ENCODE measurements at regions not wholly inside any gene's neighbourhood (a gene's known extent, or its start where the extent isn't known, plus 50 kb on each side); places are given as distances from the start of the nearest gene placed in this dataset.

DNA sequence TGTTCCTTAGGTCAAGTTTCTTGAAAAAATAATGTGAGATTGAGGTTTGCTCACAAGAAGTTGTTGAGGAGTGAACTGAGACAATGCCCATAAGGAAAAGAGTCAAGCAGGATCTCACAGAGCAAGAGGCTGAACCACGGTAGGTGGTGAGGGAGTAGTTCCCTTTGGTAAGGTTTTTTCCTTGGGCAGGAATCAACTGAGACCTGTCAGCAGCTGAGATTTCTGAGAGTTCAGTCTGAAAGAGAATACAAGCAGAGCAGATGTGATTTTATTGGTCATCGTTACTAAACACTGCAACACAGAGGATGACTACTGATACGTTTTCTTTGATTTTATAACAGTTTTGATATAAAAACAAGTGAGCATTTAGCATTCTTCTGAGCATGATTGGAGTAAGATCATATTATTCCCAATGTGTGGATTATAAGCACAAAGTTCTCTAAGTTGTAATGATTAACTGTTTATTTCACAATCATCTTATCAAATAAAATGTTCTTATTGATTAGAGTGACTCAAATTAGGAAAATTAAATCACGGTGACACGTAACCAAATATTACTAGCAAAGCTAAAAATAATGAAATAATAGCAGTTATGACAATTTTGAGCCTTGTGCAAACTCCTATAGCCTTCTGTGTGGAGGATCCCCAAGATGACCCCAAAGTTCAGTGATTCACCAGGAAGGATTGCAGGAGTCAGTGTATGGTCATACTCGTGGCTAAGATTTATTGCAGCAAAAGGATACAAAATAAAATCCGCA is 346.2 kb upstream of the ZNF717 start:
- no peak for TF ChIP-seq POLR2AphosphoS5 (IDR thresholded peaks at IDR 0.05)
- no peak for TF ChIP-seq EP300 (IDR thresholded peaks at IDR 0.05)
- TF ChIP-seq, protein P1, sequence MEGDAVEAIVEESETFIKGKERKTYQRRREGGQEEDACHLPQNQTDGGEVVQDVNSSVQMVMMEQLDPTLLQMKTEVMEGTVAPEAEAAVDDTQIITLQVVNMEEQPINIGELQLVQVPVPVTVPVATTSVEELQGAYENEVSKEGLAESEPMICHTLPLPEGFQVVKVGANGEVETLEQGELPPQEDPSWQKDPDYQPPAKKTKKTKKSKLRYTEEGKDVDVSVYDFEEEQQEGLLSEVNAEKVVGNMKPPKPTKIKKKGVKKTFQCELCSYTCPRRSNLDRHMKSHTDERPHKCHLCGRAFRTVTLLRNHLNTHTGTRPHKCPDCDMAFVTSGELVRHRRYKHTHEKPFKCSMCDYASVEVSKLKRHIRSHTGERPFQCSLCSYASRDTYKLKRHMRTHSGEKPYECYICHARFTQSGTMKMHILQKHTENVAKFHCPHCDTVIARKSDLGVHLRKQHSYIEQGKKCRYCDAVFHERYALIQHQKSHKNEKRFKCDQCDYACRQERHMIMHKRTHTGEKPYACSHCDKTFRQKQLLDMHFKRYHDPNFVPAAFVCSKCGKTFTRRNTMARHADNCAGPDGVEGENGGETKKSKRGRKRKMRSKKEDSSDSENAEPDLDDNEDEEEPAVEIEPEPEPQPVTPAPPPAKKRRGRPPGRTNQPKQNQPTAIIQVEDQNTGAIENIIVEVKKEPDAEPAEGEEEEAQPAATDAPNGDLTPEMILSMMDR (IDR thresholded peaks at IDR 0.05): no peak
- TF ChIP-seq POLR2A (IDR thresholded peaks at IDR 0.05): no peak
- no peak overlapping the region for H3K4me3 ChIP-seq
- WGBS, 5 donors: 64 to 67% (median 65%) methylated on average over 7 of the region's 7 CpGs
- H3K27me3 ChIP-seq: no peaks in the 10 kb centered on the region
- no peaks in the 10 kb centered on the region for H3K4me1 ChIP-seq
- DNase-seq: no peak
- no peaks in the 10 kb centered on the region for H3K9me3 ChIP-seq
- intact Hi-C loops (cut with DNase I; ENCODE audit: low total_unique reads): no loop called here
- H3K36me3 ChIP-seq: no peaks in the 10 kb centered on the region
- H3K27ac ChIP-seq: no peak overlapping the region

- no peaks in the 10 kb centered on the region for H3K36me3 ChIP-seq
- no peak overlapping the region for H3K4me3 ChIP-seq
- intact Hi-C loops (cut with DNase I; ENCODE audit: low total_unique reads): no loop called here
- H3K27ac ChIP-seq: no peak overlapping the region
- H3K9me3 ChIP-seq: no peaks in the 10 kb centered on the region
- no peak for DNase-seq
- WGBS, 5 donors: 28 to 63% (median 44%) methylated on average over 3 of the region's 3 CpGs
- H3K27me3 ChIP-seq: no peaks in the 10 kb centered on the region
- no peak for TF ChIP-seq EP300 (IDR thresholded peaks at IDR 0.05)
- TF ChIP-seq POLR2A (IDR thresholded peaks at IDR 0.05): no peak
- TF ChIP-seq, protein P1 (IDR thresholded peaks at IDR 0.05): no peak
- TF ChIP-seq POLR2AphosphoS5 (IDR thresholded peaks at IDR 0.05): no peak
- H3K4me1 ChIP-seq: no peaks in the 10 kb centered on the region
Observed at GRCh38 chr3:76132154-76132470, 346.8 kb upstream of the ZNF717 start.

GRCh38 chr3:76134166-76134565 is 348.8 kb upstream of the ZNF717 start:
- no peak for TF ChIP-seq POLR2AphosphoS5 (IDR thresholded peaks at IDR 0.05)
- TF ChIP-seq POLR2A (IDR thresholded peaks at IDR 0.05): no peak
- no peak for TF ChIP-seq EP300 (IDR thresholded peaks at IDR 0.05)
- TF ChIP-seq, protein P1 (IDR thresholded peaks at IDR 0.05): no peak
- Histone ChIP-seq H3K27ac (no peak overlapping the region), H3K36me3 (no peaks in the 10 kb centered on the region), H3K4me3 (no peak overlapping the region), H3K4me1 (no peaks in the 10 kb centered on the region), H3K27me3 (no peaks in the 10 kb centered on the region), H3K9me3 (no peaks in the 10 kb centered on the region)
- intact Hi-C loops (cut with DNase I; ENCODE audit: low total_unique reads): no loop called here
- 69 to 79% (median 74%) methylated on average over 6 of the region's 6 CpGs for WGBS, 5 donors
- no peak for DNase-seq

GRCh38 chr3:76138921-76139320 is 353.6 kb upstream of the ZNF717 start:
- Histone ChIP-seq H3K27me3 (no peaks in the 10 kb centered on the region), H3K36me3 (no peaks in the 10 kb centered on the region), H3K9me3 (no peaks in the 10 kb centered on the region), H3K4me3 (no peak overlapping the region), H3K27ac (no peak overlapping the region), H3K4me1 (no peaks in the 10 kb centered on the region)
- 16 to 54% (median 26%) methylated on average over 2 of the region's 2 CpGs for WGBS, 5 donors
- no peak for DNase-seq
- intact Hi-C loops (cut with DNase I; ENCODE audit: low total_unique reads): no loop called here
- TF ChIP-seq, protein P1 (IDR thresholded peaks at IDR 0.05): no peak
- TF ChIP-seq EP300 (IDR thresholded peaks at IDR 0.05): no peak

Measured in stomach (tissue), 8 donors.